C4-2B (cell line): ENCODE measurements at regions not wholly inside any gene's neighbourhood (a gene's known extent, or its start where the extent isn't known, plus 50 kb on each side); places are given as distances from the start of the nearest gene placed in this dataset.

Experiments
- CTCF ChIP-seq: fragments of 450-650 bp; conservative IDR thresholded peaks from 2 replicates; pipeline ENCODE4 v1.5.1; 2017; ENCODE audit warnings: mild to moderate bottlenecking
- ZFX ChIP-seq: fragments of 450-650 bp; IDR thresholded peaks from 2 replicates; pipeline ENCODE4 v1.6.1; 2017

GRCh38 chr5:125582352-125582751 lies 835.9 kb upstream of the ZNF608 start:
- TF ChIP-seq CTCF (no peak), ZFX (no peak)
